Esophagus squamous epithelium (tissue), 4 donors: ENCODE measurements at regions not wholly inside any gene's neighbourhood (a gene's known extent, or its start where the extent isn't known, plus 50 kb on each side); places are given as distances from the start of the nearest gene placed in this dataset.

Experiments
- POLR2A ChIP-seq, 4 donors: fragments of 450-650 bp; IDR thresholded peaks; one replicate each; pipeline ENCODE4 v1.6.1; 2017; ENCODE audit warnings: antibody characterized with exemption in 4 of 4, mild to moderate bottlenecking in 4 of 4, moderate library complexity in 3 of 4
- TF ChIP-seq, protein P1 (sequence below), 6 experiments: fragments of 450-650 bp in 4 of 6; fragments of 200-600 bp in 2 of 6; sonication (generic) in 2 of 6; IDR thresholded peaks; one replicate each; pipeline ENCODE4 v1.5.1; 2016 to 2019; ENCODE audit warnings: antibody characterized with exemption in 6 of 6, mild to moderate bottlenecking in 4 of 6, moderate library complexity in 4 of 6

DNA sequence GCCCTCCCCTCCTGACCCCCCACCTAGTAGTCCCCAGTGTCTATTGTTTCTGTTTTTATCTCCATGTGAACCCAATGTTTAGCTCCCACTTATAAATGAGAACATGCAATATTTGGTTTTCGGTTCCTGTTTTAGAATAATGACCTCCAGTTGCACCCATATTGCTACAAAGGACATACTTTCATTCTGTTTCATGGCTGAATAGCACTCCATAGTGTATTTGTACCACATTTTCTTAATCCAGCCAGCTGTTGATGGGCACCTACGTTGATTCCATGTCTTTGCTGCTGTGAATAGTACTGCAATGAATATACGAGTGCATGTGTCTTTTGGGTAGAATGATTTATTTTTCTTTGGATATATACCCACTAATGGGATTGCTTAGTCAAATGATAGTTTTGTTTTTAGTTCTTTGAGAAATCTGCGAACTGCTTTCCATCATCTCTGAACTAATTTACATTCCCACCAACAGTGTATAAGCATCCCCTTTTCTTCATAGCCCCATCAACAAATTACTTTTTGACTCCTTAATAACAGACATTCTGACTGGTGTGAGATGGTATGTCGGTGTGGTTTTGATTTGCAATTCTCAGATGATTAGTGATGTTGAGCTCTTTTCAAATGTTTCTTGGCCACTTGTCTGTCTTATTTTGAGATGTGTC is 128.4 kb upstream of the PHYHIPL start:
- TF ChIP-seq, protein P1, sequence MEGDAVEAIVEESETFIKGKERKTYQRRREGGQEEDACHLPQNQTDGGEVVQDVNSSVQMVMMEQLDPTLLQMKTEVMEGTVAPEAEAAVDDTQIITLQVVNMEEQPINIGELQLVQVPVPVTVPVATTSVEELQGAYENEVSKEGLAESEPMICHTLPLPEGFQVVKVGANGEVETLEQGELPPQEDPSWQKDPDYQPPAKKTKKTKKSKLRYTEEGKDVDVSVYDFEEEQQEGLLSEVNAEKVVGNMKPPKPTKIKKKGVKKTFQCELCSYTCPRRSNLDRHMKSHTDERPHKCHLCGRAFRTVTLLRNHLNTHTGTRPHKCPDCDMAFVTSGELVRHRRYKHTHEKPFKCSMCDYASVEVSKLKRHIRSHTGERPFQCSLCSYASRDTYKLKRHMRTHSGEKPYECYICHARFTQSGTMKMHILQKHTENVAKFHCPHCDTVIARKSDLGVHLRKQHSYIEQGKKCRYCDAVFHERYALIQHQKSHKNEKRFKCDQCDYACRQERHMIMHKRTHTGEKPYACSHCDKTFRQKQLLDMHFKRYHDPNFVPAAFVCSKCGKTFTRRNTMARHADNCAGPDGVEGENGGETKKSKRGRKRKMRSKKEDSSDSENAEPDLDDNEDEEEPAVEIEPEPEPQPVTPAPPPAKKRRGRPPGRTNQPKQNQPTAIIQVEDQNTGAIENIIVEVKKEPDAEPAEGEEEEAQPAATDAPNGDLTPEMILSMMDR (IDR thresholded peaks at IDR 0.05): no peak
- no peak for TF ChIP-seq POLR2A (IDR thresholded peaks at IDR 0.05)
